Epithelial cell of esophagus (primary cell): ENCODE measurements at regions not wholly inside any gene's neighbourhood (a gene's known extent, or its start where the extent isn't known, plus 50 kb on each side); places are given as distances from the start of the nearest gene placed in this dataset.

Experiments used
- DNase-seq: peaks from one replicate; pipeline ENCODE4 v3.0.0; 2010; ENCODE audit warnings: low read depth
- H3K4me3 ChIP-seq: 2 replicates; pipeline ENCODE4 v1.5.1; 2011; ENCODE audit warnings: mild to moderate bottlenecking, low read length, control low read depth
- TF ChIP-seq, protein P1 (sequence below): IDR thresholded peaks from 2 replicates; pipeline ENCODE4 v1.5.1; 2011; ENCODE audit warnings: low read depth, mild to moderate bottlenecking, low read length, control low read depth, inconsistent platforms; ENCODE audit not compliant: insufficient read depth; ENCODE audit errors: missing control alignments

DNA sequence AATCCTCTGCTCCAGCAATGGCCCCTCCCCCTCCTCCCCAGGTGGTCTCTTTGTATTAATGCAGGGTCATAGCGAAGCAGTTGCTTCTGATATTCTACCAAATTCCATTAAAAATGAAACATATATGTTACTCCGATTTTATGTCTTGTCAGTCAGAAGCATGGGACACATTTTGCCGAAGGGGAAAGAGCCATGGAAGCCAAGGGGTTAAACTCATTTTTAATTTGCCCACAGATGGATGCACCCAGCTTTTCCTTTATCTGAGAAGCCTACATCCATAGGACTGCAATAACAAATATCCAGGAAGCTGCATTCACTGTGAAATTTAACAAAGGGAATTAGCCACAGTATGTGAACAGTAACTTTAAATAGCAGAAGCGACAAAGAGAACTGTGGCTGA lies 688.2 kb downstream of the QKI start:
- no peak for DNase-seq
- TF ChIP-seq, protein P1, sequence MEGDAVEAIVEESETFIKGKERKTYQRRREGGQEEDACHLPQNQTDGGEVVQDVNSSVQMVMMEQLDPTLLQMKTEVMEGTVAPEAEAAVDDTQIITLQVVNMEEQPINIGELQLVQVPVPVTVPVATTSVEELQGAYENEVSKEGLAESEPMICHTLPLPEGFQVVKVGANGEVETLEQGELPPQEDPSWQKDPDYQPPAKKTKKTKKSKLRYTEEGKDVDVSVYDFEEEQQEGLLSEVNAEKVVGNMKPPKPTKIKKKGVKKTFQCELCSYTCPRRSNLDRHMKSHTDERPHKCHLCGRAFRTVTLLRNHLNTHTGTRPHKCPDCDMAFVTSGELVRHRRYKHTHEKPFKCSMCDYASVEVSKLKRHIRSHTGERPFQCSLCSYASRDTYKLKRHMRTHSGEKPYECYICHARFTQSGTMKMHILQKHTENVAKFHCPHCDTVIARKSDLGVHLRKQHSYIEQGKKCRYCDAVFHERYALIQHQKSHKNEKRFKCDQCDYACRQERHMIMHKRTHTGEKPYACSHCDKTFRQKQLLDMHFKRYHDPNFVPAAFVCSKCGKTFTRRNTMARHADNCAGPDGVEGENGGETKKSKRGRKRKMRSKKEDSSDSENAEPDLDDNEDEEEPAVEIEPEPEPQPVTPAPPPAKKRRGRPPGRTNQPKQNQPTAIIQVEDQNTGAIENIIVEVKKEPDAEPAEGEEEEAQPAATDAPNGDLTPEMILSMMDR: no peak
- H3K4me3 ChIP-seq: no peak overlapping the region

DNA sequence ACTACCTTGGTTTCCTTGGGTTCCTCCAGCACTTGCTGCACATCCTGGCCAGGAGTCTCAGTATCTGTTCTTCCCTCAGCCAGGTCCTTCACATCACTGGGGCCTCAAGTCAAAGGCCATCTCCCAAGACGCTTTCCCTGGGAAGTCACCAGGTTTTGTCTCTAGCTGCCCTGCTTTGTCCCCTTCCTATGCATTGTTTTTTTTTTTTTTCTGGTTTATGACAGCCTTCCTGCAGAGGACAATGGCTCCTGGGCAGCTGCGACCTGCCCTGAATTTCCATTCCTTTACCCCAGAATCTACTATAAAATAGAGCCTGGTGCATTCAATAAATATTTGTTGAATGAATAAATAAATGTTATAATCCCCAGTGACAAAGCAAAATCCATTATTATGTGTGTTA lies 687.3 kb downstream of the QKI start:
- no peak overlapping the region for H3K4me3 ChIP-seq
- no peak for DNase-seq
- TF ChIP-seq, protein P1: no peak

DNA sequence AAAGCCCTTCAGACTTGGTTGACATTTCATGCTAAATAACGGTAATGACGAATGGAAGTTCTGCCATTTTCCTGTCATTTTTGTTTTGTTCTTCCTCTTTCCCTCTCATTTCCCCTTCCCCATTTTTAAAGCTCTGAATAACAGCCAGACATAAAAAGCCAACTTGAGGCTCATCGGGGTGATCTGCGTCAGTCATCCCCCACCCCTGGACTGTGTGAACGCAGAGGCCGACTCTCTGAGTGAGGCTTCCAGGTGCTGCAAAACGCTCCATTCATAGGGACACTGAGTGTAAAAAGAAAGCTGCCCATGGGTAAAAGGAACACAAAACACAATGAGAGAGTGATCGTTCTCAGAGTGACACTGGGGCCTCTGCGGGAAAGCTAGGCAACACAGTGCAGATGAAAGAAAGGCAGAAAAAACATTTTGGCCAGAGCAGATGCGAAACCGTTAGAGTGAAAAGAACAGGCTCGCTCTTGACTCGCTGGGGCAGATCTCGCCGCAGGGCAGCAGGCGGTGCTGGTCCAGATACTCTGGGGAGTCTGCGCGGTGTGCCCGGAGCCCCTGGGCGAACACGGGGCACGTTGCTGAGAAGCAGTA lies 684.8 kb downstream of the QKI start:
- DNase-seq: no peak
- H3K4me3 ChIP-seq: no peak overlapping the region
- TF ChIP-seq, protein P1: no peak

DNA sequence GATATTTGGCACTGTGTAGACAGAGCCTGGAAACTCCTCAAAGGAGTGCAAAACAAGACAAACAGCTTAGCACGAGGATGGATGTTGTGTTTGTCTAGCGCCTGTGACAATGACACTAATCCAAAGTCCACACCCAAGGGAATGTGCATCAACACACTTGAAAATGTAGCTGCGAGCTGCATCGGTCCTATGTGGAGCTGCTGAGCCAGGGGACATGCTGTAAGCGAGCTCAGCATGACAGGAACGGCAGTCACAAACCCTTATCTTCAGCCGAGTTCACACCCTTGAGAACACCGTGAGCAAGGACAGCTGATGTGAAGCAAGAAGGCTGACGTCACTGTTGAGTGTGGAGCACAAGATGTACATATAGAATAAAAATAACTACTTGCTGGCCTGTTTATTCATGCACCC lies 684.3 kb downstream of the QKI start:
- H3K4me3 ChIP-seq: no peak overlapping the region
- TF ChIP-seq, protein P1: no peak
- DNase-seq: peak; percentile 4

DNA sequence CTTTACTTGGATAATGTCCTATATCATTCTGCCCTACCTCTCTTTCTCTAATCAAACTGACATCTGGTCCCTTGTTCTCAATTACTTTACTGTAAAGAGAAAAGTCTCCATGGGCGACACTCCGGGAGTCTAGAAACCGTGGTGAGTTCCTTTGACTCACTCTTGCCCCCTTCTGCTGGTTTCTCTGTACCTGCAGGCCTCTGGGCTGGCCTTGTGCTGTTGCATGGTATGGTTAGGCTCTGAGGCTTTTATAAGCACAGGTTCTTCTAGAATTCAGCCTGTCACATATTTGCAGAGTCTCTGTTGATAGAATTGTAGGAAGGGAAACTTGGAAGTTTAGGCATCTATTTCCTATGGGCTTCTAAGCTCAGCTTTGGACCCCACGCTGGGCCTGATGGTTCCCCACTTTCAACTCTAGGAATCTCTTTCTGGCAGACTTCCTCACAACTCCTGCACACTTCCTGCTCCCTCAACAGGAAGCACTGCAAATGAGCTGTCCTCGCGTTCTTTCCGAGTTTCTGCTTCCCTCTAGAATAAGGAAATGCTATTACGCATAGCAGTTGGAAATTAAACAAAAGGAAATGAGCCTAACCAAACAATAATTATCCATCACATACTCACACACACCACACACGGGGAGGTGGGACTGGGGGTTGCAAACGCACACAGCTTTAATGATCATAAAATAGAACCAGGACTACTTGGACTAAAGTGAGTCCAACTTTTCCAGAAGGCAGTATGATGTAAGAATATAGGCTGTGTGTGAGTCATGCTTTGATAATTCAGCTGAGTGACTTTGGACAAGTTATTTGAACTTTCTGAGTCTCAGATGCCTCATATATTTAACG lies 683.3 kb downstream of the QKI start:
- TF ChIP-seq, protein P1: no peak
- DNase-seq: peak; percentile 19
- no peak overlapping the region for H3K4me3 ChIP-seq

DNA sequence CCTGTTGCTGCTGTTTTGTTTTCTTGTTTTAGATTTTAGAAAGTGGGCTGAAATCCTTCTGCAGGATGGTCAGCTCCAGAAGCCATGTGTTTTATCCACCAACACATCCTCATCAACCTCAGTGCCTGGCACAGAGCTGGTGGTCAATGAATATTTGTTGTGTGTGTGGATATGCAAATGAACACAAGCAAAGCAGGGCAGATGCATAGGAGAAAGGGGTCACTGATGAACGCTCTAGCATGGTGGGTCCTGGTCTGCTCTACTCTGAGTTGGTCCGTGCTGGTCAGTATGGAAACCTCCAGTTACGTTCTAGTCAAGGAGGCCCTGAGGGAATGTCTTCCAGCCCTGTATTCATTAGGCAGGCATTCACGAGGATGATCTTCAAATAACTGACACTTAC lies 682.5 kb downstream of the QKI start:
- H3K4me3 ChIP-seq: no peak overlapping the region
- DNase-seq: no peak
- TF ChIP-seq, protein P1: no peak

DNA sequence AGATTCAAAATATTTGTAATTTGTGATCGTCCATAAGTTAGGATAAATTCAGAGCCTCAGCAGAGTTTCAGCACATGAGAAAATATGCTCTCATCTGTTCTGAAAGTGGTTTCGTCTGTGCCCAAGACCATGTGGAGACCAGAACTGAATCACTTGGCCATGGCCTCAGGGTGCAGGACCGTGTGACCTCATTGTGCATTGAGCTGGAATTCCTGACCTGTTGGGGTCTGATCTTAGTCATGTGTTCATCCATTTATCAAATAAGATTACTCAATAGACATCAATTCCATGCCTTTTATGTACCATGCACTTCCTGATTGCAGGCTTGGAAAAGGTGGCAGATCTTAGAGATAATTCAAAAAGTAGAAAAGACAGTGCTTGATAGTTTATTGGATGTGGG lies 680.5 kb downstream of the QKI start:
- no peak for DNase-seq
- TF ChIP-seq, protein P1: no peak
- no peak overlapping the region for H3K4me3 ChIP-seq
